PC-9 (cell line): ENCODE measurements at regions not wholly inside any gene's neighbourhood (a gene's known extent, or its start where the extent isn't known, plus 50 kb on each side); places are given as distances from the start of the nearest gene placed in this dataset.

Experiments
- BruUV-seq: library from RNA; stranded (reverse); fragments of 400-500 nt; replicated peaks from 2 replicates; lab custom pipeline; 2021; lab: Mats Ljungman, UMichigan
- CTCF ChIA-PET: fragments of 300-600 bp; sonication (Branson Sonifier 250); formaldehyde crosslinking; loops from one replicate; lab custom pipeline; 2022; ENCODE audit warnings: antibody characterized with exemption; lab: Charles Lee
- POLR2A ChIA-PET: fragments of 300-600 bp; sonication (Branson Sonifier 250); formaldehyde crosslinking; loops from one replicate; lab custom pipeline; 2022; ENCODE audit warnings: antibody characterized with exemption; ENCODE audit not compliant: unreplicated experiment; lab: Charles Lee
- DNase-seq, 2 experiments: peaks; one replicate each; pipeline versions ENCODE4 v3.0.0 to v3.0.0-alpha.2; 2015 to 2022; ENCODE audit warnings: mixed read lengths in 1 of 2
- H2AFZ ChIP-seq: fragments of 200-600 bp; sonication (generic); 2 replicates; pipeline ENCODE4 v1.8.1; 2017; ENCODE audit warnings: antibody characterized with exemption
- H3F3A ChIP-seq: fragments of 200-600 bp; sonication (generic); 2 replicates; pipeline ENCODE4 v1.8.1; 2017; ENCODE audit warnings: antibody characterized with exemption, mild to moderate bottlenecking, low read depth; ENCODE audit not compliant: insufficient read depth
- H3K27ac ChIP-seq: fragments of 200-600 bp; sonication (generic); 2 replicates; pipeline ENCODE4 v1.6.1; 2016; ENCODE audit warnings: mixed run types
- H3K27me3 ChIP-seq: fragments of 200-600 bp; sonication (generic); 2 replicates; pipeline ENCODE4 v1.6.1; 2016; ENCODE audit warnings: low read depth, mixed run types; ENCODE audit not compliant: insufficient read depth
- H3K36me3 ChIP-seq: fragments of 200-600 bp; sonication (generic); 2 replicates; pipeline ENCODE4 v1.6.1; 2016; ENCODE audit warnings: low read depth, mixed run types
- H3K4me1 ChIP-seq: fragments of 200-600 bp; sonication (generic); replicated peaks from 2 replicates; pipeline ENCODE4 v1.6.1; 2016; ENCODE audit warnings: mixed run types; ENCODE audit not compliant: insufficient read depth
- H3K4me2 ChIP-seq: fragments of 200-600 bp; sonication (generic); 2 replicates; pipeline ENCODE4 v1.6.1; 2017; ENCODE audit warnings: mixed run types
- H3K4me3 ChIP-seq: fragments of 200-600 bp; sonication (generic); 2 replicates; pipeline ENCODE4 v1.6.1; 2016; ENCODE audit warnings: mixed run types
- H3K79me2 ChIP-seq: fragments of 200-600 bp; sonication (generic); 2 replicates; pipeline ENCODE4 v1.6.1; 2017; ENCODE audit warnings: low read depth, mixed run types
- H3K9me2 ChIP-seq: fragments of 200-600 bp; sonication (generic); 2 replicates; pipeline ENCODE4 v1.8.1; 2017; ENCODE audit warnings: mild to moderate bottlenecking; ENCODE audit not compliant: insufficient read depth
- H3K9me3 ChIP-seq: fragments of 200-600 bp; sonication (generic); 2 replicates; pipeline ENCODE4 v1.8.1; 2016; ENCODE audit warnings: low read depth; ENCODE audit not compliant: insufficient read depth
- H4K20me1 ChIP-seq: fragments of 200-600 bp; sonication (generic); 2 replicates; pipeline ENCODE4 v1.8.1; 2017; ENCODE audit not compliant: insufficient read depth
- EZH2 ChIP-seq: fragments of 200-600 bp; sonication (generic); IDR thresholded peaks from 2 replicates; pipeline ENCODE4 v1.8.0; 2017; ENCODE audit warnings: antibody characterized with exemption, low read depth
- intact Hi-C: fragments of 100-400 bp; cut with micrococcal nuclease; formaldehyde crosslinking; loops from one replicate; pipeline ENCODE4 v1.10.0; 2022; ENCODE audit not compliant: unreplicated experiment
- TF ChIP-seq, protein P1 (sequence below): fragments of 200-600 bp; sonication (generic); conservative IDR thresholded peaks from 2 replicates; pipeline ENCODE4 v1.6.1; 2017; ENCODE audit warnings: mixed run types, antibody characterized with exemption, mild to moderate bottlenecking, moderate library complexity

DNA sequence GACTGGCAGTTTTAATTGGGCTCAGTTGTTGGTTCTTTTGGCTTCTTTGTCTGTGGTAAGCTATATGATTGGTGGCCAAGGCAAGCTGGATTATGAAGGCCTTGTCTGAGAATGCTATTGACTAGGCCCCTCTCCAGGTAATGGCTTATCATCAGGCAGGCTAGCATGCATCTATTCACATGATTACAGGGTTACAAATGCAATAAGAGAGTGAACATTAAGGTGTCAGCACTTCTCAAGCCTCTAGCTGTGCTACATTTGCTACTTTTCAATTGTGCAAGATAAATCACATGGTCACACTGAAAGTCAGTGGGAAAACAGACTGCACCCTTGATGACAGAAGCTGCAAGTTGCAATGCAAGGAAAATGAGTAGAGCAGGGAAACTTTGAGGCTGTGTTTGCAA, 550.9 kb upstream of the TMPRSS15 start:
- H3K27ac ChIP-seq = no peak overlapping the region
- H3K36me3 ChIP-seq = no peaks in the 10 kb centered on the region
- ChIA-PET POLR2A (no interaction called here), CTCF (interaction anchor here (0.6 kb wide), 1 partner anchor 1964 kb away, joined by 6 read pairs; no protein-coding TSS in a partner anchor)
- intact Hi-C loops = no loop called here
- H3K79me2 ChIP-seq = no peaks in the 10 kb centered on the region
- BruUV-seq = no TSS peak
- TF ChIP-seq, protein P1, sequence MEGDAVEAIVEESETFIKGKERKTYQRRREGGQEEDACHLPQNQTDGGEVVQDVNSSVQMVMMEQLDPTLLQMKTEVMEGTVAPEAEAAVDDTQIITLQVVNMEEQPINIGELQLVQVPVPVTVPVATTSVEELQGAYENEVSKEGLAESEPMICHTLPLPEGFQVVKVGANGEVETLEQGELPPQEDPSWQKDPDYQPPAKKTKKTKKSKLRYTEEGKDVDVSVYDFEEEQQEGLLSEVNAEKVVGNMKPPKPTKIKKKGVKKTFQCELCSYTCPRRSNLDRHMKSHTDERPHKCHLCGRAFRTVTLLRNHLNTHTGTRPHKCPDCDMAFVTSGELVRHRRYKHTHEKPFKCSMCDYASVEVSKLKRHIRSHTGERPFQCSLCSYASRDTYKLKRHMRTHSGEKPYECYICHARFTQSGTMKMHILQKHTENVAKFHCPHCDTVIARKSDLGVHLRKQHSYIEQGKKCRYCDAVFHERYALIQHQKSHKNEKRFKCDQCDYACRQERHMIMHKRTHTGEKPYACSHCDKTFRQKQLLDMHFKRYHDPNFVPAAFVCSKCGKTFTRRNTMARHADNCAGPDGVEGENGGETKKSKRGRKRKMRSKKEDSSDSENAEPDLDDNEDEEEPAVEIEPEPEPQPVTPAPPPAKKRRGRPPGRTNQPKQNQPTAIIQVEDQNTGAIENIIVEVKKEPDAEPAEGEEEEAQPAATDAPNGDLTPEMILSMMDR = no peak
- no peak for TF ChIP-seq EZH2
- H3K9me3 ChIP-seq = no peaks in the 10 kb centered on the region
- H4K20me1 ChIP-seq = no peaks in the 10 kb centered on the region
- H3K4me1 ChIP-seq = no peaks in the 10 kb centered on the region
- no peak for DNase-seq
- no peak overlapping the region for H3K4me3 ChIP-seq
- H3F3A ChIP-seq = no peaks in the 10 kb centered on the region
- H2AFZ ChIP-seq = no peak overlapping the region
- no peaks in the 10 kb centered on the region for H3K9me2 ChIP-seq
- no peaks in the 10 kb centered on the region for H3K27me3 ChIP-seq
- H3K4me2 ChIP-seq = no peak overlapping the region

DNA sequence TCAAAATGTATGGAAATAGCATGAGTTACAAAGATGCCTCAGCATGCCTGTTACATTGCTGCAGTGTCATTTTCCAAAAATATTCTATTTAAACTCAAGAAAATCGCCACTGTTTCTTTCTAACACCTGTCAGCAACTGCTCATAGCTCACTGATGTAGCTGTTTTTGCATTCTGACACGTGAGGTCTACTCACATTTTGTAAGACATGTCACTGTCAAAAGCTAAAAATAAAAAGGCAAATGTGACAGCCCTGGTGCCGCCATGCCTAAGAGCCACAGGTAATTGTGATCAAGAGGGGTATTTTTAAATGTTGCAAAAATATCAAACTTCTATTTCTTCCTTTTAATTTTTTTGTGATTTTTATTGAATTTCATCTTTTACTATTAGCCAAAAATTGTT, 556.2 kb upstream of the TMPRSS15 start:
- TF ChIP-seq, protein P1 = no peak
- TF ChIP-seq EZH2 = no peak

DNA sequence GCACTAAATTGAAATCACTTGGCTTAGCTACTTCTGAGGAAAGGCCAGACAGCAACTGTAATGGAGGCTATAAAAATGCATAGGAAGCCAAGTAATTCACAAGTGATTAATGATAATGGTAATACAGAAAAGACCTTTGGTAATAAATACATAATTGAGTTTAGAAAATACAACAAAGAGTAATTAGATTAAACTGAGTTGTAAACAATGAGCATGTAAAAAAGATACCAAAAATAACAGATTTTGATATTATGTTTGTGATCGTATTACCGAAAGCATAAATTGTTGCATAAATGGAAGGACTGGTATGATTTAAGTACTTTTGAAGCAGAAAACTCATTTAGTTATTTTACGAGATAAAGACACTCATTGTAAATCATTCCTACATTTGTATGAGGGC, 556.7 kb upstream of the TMPRSS15 start:
- Histone ChIP-seq H3K4me3 (no peak overlapping the region), H3F3A (no peaks in the 10 kb centered on the region), H2AFZ (no peak overlapping the region), H4K20me1 (no peaks in the 10 kb centered on the region), H3K36me3 (no peaks in the 10 kb centered on the region), H3K79me2 (no peaks in the 10 kb centered on the region), H3K4me1 (no peaks in the 10 kb centered on the region), H3K9me2 (no peaks in the 10 kb centered on the region), H3K27ac (no peak overlapping the region), H3K4me2 (no peak overlapping the region), H3K27me3 (no peaks in the 10 kb centered on the region), H3K9me3 (no peaks in the 10 kb centered on the region)
- ChIA-PET POLR2A (no interaction called here), CTCF (no interaction called here)
- intact Hi-C loops = no loop called here
- DNase-seq = no peak
- no TSS peak for BruUV-seq
- TF ChIP-seq EZH2 = no peak
- TF ChIP-seq, protein P1 = no peak

More for the DNA sequence above, 556.2 kb upstream of the TMPRSS15 start:
- Histone ChIP-seq H3F3A (no peaks in the 10 kb centered on the region), H3K9me2 (no peaks in the 10 kb centered on the region), H3K4me1 (no peaks in the 10 kb centered on the region), H3K27ac (no peak overlapping the region), H3K79me2 (no peaks in the 10 kb centered on the region), H3K4me2 (no peak overlapping the region), H3K27me3 (no peaks in the 10 kb centered on the region), H3K4me3 (no peak overlapping the region), H3K36me3 (no peaks in the 10 kb centered on the region), H4K20me1 (no peaks in the 10 kb centered on the region), H2AFZ (no peak overlapping the region), H3K9me3 (no peaks in the 10 kb centered on the region)
- no TSS peak for BruUV-seq
- CTCF ChIA-PET = no interaction called here
- intact Hi-C loops = no loop called here
- POLR2A ChIA-PET = no interaction called here
- no peak for DNase-seq
